ENCODE measurements at regions not wholly inside any gene's neighbourhood (a gene's known extent, or its start where the extent isn't known, plus 50 kb on each side); places are given as distances from the start of the nearest gene placed in this dataset.
"Not testable (repeated sequence)": the region's sequence is repeated elsewhere in the genome, so short reads cannot be mapped to it uniquely, and the experiment has no call there.

GRCh38 chr9:95391271-95391670 is 73.8 kb upstream of the FANCC start:
- not testable (repeated sequence) for DNase-seq

GRCh38 chr9:95389373-95389772 is 71.9 kb upstream of the FANCC start:
- DNase-seq: no peak

- DNase-seq: no peak
These were observed 69.3 kb upstream of the FANCC start for GRCh38 chr9:95386843-95387242.

- no peak for DNase-seq
These were observed 68.0 kb upstream of the FANCC start for GRCh38 chr9:95385521-95385920.

- DNase-seq: no peak
These were observed 66.3 kb upstream of the FANCC start for GRCh38 chr9:95383845-95384244.

- no peak for DNase-seq
These were observed 65.7 kb upstream of the FANCC start for GRCh38 chr9:95383185-95383676.

GRCh38 chr9:95382433-95382832 is 64.9 kb upstream of the FANCC start:
- DNase-seq: no peak

- DNase-seq: no peak
These were observed 63.7 kb upstream of the FANCC start for GRCh38 chr9:95381221-95381620.

- no peak for DNase-seq
These were observed 62.1 kb upstream of the FANCC start for GRCh38 chr9:95379630-95380029.

GRCh38 chr9:95373782-95374487 is 56.4 kb upstream of the FANCC start:
- DNase-seq: no peak

GRCh38 chr9:95373069-95373681 is 55.7 kb upstream of the FANCC start:
- peak; percentile 67 for DNase-seq

- no peak for DNase-seq
These were observed 52.6 kb upstream of the FANCC start for GRCh38 chr9:95370064-95370463.

- no peak for DNase-seq
These were observed 51.1 kb upstream of the FANCC start for GRCh38 chr9:95368377-95369160.

All from DMS153 (cell line).